ENCODE measurements at regions not wholly inside any gene's neighbourhood (a gene's known extent, or its start where the extent isn't known, plus 50 kb on each side); places are given as distances from the start of the nearest gene placed in this dataset.

DNA sequence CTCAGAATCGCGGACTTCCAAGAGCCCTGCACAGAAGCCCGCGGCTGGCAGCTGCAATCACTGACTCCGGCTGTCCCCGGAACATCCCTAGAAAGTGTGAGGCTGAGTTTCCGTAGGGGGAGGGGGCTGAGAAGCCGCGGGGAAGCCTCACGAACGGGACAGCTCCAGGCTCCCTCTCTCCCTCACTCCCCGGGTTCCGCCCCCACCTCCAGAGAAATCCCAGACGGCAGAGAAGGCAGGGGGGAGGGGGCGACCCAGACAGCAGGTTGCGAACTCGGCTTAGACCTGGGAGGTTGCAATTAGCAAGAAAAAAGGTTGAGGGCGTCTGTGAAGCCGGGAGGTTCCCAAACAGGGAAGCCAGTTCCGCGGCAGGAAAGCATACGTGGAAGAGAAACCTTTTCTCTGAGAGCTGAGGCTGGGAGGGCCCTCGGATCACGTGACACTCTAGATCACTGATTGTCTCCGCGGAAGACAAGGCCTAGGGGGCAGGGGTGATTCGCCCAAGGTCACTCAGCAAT is 73.8 kb upstream of the CPLX2 start (continued):
- TF ChIP-seq CTCF (IDR thresholded peaks at IDR 0.05; ENCODE audit: control extremely low read depth in 1 of 3, insufficient read depth in 1 of 3, low read depth in 1 of 3, low read length in 3 of 3) (no peak), HDAC2 (IDR thresholded peaks at IDR 0.05; ENCODE audit: borderline replicate concordance in 1 of 2, low read depth in 2 of 2, low read length in 2 of 2) (no peak), EGR1 (IDR thresholded peaks at IDR 0.05; ENCODE audit: borderline replicate concordance, low read depth, low read length) (no peak), ASH2L (IDR thresholded peaks at IDR 0.05; ENCODE audit: low read length) (no peak), FOSL1 (IDR thresholded peaks at IDR 0.05; ENCODE audit: insufficient read depth, low read depth, low read length) (no peak), KDM5A (IDR thresholded peaks at IDR 0.05; ENCODE audit: low read length) (no peak), JUND (IDR thresholded peaks at IDR 0.05; ENCODE audit: low read length) (no peak), SP4 (IDR thresholded peaks at IDR 0.05; ENCODE audit: low read length) (no peak), YY1 (IDR thresholded peaks at IDR 0.05; ENCODE audit: low read depth, low read length) (no peak), MAFK (IDR thresholded peaks at IDR 0.05; ENCODE audit: low read depth, low read length) (no peak), SIN3A (conservative IDR thresholded peaks at IDR 0.05 in 1 of 2, IDR thresholded peaks at IDR 0.05 in 1 of 2; ENCODE audit: low read depth in 1 of 2, low read length in 2 of 2) (peak in 1 of 2 experiments; percentile 72; a peak in 2 of 4 replicates), CREB1 (IDR thresholded peaks at IDR 0.05) (0 out of 2 replicates have a peak, but pooled peaks have one; percentile 12), E2F6 (IDR thresholded peaks at IDR 0.05) (no peak), TAF7 (optimal IDR thresholded peaks at IDR 0.05; ENCODE audit: borderline replicate concordance, low read depth, low read length) (no peak), CHD2 (IDR thresholded peaks at IDR 0.05; ENCODE audit: low read length) (no peak), JUN (IDR thresholded peaks at IDR 0.05; ENCODE audit: low read depth, low read length) (no peak), TCF12 (IDR thresholded peaks at IDR 0.05; ENCODE audit: low read depth, low read length) (no peak), POLR2A (IDR thresholded peaks at IDR 0.05; ENCODE audit: control extremely low read depth in 1 of 2, low read depth in 2 of 2, low read length in 2 of 2) (no peak), NRF1 (IDR thresholded peaks at IDR 0.05; ENCODE audit: low read depth, low read length) (no peak), NANOG (IDR thresholded peaks at IDR 0.05; ENCODE audit: insufficient read depth, low read depth, low read length, poor library complexity, severe bottlenecking) (no peak), POLR2AphosphoS5 (IDR thresholded peaks at IDR 0.05; ENCODE audit: low read depth, low read length) (no peak)
- TF ChIP-seq, protein P1, sequence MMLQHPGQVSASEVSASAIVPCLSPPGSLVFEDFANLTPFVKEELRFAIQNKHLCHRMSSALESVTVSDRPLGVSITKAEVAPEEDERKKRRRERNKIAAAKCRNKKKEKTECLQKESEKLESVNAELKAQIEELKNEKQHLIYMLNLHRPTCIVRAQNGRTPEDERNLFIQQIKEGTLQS (IDR thresholded peaks at IDR 0.05; ENCODE audit: insufficient read depth, low read depth, low read length), result peak; percentile 40; the same call in 1 of the 2 replicates
- TF ChIP-seq, protein P2, sequence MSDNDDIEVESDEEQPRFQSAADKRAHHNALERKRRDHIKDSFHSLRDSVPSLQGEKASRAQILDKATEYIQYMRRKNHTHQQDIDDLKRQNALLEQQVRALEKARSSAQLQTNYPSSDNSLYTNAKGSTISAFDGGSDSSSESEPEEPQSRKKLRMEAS (IDR thresholded peaks at IDR 0.05), result no peak; the same call in 1 of the 2 replicates
